ENCODE measurements at regions not wholly inside any gene's neighbourhood (a gene's known extent, or its start where the extent isn't known, plus 50 kb on each side); places are given as distances from the start of the nearest gene placed in this dataset.

DNA sequence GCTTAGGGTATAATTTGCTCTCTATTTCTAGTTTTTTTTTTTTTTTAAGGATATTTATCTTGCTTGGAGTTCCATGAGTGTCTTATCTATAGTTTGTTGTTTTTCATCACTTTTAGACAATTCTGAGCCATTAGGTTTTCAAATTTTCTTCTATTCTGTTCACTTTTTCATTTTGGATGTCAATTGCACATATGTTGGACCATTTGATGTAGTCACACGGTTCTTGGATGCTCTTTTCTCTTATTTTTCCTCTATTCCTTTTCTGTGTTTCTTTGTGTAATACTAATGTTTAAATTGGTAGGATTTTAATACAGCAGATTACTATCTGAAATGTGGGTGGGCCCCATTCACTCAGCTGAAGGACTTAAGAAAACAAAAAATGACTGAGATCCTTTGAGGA is 292.6 kb downstream of the CALCRL start:
- H3K4me3 ChIP-seq (ENCODE audit: low read depth, low read length), result no peak overlapping the region
- TF ChIP-seq, protein P1, sequence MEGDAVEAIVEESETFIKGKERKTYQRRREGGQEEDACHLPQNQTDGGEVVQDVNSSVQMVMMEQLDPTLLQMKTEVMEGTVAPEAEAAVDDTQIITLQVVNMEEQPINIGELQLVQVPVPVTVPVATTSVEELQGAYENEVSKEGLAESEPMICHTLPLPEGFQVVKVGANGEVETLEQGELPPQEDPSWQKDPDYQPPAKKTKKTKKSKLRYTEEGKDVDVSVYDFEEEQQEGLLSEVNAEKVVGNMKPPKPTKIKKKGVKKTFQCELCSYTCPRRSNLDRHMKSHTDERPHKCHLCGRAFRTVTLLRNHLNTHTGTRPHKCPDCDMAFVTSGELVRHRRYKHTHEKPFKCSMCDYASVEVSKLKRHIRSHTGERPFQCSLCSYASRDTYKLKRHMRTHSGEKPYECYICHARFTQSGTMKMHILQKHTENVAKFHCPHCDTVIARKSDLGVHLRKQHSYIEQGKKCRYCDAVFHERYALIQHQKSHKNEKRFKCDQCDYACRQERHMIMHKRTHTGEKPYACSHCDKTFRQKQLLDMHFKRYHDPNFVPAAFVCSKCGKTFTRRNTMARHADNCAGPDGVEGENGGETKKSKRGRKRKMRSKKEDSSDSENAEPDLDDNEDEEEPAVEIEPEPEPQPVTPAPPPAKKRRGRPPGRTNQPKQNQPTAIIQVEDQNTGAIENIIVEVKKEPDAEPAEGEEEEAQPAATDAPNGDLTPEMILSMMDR (IDR thresholded peaks at IDR 0.05; ENCODE audit: low read depth, low read length), result no peak
- TF ChIP-seq, protein P2, sequence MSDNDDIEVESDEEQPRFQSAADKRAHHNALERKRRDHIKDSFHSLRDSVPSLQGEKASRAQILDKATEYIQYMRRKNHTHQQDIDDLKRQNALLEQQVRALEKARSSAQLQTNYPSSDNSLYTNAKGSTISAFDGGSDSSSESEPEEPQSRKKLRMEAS (IDR thresholded peaks at IDR 0.05; ENCODE audit: low read depth, low read length), result no peak
- no peak for DNase-seq (ENCODE audit: low read depth)

DNA sequence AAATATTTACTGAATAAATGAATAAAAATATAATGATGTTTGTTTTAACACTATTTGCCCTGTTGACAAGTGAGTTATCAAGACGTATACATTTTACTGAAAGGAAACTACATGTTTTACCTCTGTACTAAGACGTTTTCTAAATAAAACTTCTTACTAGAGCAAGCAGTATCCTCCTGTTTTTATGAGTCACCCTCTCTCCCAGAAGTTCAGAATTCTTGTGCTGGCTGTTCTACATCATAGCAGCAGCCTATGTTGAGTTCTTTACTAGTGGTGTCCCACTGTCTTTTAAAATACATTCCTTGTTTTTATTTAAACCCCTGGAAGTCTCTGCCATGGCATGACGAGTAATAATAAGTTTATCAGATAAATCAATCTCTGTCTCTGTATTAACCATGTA is 297.4 kb downstream of the CALCRL start:
- no peak overlapping the region for H3K4me3 ChIP-seq (ENCODE audit: low read depth, low read length)
- no peak for TF ChIP-seq POLR2A (IDR thresholded peaks at IDR 0.05; ENCODE audit: extremely low read depth, insufficient read length)
- TF ChIP-seq, protein P1 (IDR thresholded peaks at IDR 0.05; ENCODE audit: low read depth, low read length), result no peak
- no peak for TF ChIP-seq MYC (IDR thresholded peaks at IDR 0.05; ENCODE audit: low read depth, low read length)
- TF ChIP-seq, protein P2 (IDR thresholded peaks at IDR 0.05; ENCODE audit: low read depth, low read length), result no peak
- no peak for DNase-seq (ENCODE audit: low read depth)

DNA sequence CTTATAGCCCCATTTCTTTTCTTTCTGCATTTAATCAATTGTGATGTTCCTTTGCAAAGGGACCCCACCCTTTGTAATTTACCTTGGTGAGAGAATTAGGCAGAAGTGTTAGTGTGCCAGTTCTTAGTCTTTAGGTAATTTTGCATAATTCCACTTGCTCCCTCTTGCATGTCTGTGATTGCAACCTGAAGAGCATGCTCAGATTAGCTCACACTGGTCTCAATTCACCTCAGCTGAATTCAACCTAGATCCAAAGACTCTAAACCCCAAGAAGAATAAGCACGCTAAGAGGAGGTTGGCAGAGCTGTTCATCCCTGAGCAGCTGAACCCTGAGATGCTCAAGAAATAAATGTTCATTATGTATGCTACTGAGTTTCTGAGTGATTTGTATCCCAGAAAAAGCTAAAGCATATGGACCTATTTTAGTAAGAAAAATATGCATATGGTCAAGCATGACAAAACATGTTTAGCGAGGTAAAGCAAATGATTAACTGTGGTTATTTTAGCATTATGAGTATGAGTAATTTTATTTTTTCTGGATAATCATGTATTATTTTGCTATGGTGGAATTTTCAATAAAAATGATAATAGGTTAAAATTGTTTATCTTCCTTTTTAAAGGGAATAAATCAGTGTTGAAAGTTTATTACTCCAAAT is 299.2 kb upstream of the ZSWIM2 start:
- H3K4me3 ChIP-seq (ENCODE audit: low read depth, low read length), result no peak overlapping the region
- no peak for DNase-seq (ENCODE audit: low read depth)
- no peak for TF ChIP-seq MYC (IDR thresholded peaks at IDR 0.05; ENCODE audit: low read depth, low read length)
- TF ChIP-seq, protein P2 (IDR thresholded peaks at IDR 0.05; ENCODE audit: low read depth, low read length), result no peak
- TF ChIP-seq, protein P1 (IDR thresholded peaks at IDR 0.05; ENCODE audit: low read depth, low read length), result no peak
- no peak for TF ChIP-seq POLR2A (IDR thresholded peaks at IDR 0.05; ENCODE audit: extremely low read depth, insufficient read length)

DNA sequence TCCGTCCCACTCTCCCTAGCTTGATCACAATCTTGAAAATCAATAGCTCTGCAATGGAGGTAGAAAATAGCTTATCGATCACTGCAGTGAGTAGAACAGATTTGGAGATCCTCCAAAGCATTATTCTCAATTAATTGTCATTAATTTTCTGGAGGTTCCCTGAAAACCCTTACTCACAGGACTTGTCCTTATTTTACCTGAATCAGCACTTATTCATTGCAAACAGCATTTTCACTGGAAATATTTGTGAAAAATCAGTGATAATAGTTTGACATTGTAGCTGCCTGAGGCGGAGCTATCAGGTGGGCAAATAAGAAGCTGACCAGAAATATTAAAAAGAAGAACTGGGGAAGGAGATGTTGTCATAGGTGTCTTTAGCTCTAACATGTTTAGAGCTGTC is 294.6 kb upstream of the ZSWIM2 start:
- H3K4me3 ChIP-seq (ENCODE audit: low read depth, low read length), result no peak overlapping the region
- TF ChIP-seq, protein P2 (IDR thresholded peaks at IDR 0.05; ENCODE audit: low read depth, low read length), result no peak
- TF ChIP-seq POLR2A (IDR thresholded peaks at IDR 0.05; ENCODE audit: extremely low read depth, insufficient read length) (no peak), MYC (IDR thresholded peaks at IDR 0.05; ENCODE audit: low read depth, low read length) (no peak)
- TF ChIP-seq, protein P1 (IDR thresholded peaks at IDR 0.05; ENCODE audit: low read depth, low read length), result no peak
- DNase-seq (ENCODE audit: low read depth), result no peak

DNA sequence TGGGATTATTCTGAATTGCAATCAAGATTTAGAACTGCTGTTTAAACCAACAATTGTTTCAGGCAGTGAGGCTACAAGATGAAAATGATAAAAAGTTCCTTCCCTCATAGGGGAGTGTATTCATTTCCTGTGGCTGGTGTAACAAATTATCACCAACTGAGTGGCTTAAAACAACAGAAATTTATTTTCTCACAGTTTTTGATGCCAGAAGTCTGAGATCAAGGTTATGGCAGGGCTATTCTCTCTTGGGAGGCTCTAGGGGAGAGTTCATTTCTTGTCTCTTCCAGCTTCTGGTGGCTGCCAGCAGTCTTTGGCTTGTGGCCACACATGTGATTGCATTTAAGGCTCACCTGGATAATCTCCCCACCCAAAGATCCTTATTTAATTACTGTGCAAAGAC is 290.5 kb upstream of the ZSWIM2 start:
- DNase-seq (ENCODE audit: low read depth), result no peak
- TF ChIP-seq MYC (IDR thresholded peaks at IDR 0.05; ENCODE audit: low read depth, low read length), result no peak
- TF ChIP-seq, protein P1 (IDR thresholded peaks at IDR 0.05; ENCODE audit: low read depth, low read length), result no peak
- no peak for TF ChIP-seq POLR2A (IDR thresholded peaks at IDR 0.05; ENCODE audit: extremely low read depth, insufficient read length)
- TF ChIP-seq, protein P2 (IDR thresholded peaks at IDR 0.05; ENCODE audit: low read depth, low read length), result no peak
- no peak overlapping the region for H3K4me3 ChIP-seq (ENCODE audit: low read depth, low read length)

All from NB4 (cell line).